ENCODE measurements at regions not wholly inside any gene's neighbourhood (a gene's known extent, or its start where the extent isn't known, plus 50 kb on each side); places are given as distances from the start of the nearest gene placed in this dataset.

DNA sequence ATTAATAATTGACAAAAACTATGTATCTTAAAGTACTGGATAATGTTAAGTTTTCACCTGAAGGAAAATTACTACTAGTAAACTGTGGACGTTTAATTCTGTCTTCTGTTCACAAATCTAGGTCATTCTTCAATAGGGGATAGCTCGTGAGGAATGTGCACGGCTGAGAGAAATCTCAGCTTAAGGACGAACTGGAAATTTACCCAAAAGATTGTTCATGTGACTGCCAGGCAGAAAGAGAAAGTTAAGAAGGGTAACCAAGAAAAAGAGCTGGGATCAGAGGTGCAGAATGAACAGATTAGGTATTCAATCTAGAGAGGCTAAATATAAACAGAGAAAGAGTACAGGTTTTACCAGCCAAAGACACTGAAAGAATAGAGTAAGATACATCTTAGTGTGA lies 245.3 kb downstream of the CASP12 start:
- no peak for DNase-seq

DNA sequence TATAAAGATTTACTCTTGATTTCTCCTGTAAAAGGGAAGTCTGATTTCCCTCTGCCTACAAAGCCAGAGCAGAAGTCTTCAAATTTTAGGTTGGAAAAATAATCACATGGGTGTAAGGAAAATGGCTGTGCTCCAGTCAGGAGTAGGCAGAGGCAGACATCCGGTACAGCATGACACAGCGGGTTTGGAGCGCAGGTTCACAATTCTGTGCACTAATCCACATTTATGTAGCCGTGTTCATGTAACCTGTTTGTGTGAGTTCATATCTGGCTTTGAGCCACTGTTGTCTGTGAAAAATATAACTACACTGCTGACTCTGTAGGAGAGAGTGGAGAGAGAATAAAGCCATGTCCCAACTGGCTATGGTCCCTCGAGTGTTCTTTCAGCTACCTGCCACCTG lies 248.0 kb downstream of the CASP12 start:
- no peak for DNase-seq

DNA sequence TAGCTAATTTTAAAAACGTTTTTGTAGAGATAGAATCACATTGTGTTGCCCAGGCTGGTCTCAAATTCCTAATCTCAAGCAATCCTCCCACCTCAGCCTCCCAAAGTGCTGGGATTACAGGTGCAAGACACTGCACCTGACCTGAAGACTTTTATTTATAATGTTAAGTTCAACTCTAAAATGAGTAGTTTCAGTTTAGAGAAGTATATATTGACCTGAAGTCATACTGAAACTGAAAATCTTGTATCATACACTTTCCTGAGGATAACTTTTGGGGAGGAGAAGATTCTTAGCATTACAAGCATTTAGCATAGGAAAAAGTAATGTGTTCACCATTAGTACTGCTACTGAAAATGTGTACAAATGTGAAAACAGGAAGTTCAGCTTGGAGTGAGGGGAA lies 249.3 kb downstream of the CASP12 start:
- DNase-seq: no peak

DNA sequence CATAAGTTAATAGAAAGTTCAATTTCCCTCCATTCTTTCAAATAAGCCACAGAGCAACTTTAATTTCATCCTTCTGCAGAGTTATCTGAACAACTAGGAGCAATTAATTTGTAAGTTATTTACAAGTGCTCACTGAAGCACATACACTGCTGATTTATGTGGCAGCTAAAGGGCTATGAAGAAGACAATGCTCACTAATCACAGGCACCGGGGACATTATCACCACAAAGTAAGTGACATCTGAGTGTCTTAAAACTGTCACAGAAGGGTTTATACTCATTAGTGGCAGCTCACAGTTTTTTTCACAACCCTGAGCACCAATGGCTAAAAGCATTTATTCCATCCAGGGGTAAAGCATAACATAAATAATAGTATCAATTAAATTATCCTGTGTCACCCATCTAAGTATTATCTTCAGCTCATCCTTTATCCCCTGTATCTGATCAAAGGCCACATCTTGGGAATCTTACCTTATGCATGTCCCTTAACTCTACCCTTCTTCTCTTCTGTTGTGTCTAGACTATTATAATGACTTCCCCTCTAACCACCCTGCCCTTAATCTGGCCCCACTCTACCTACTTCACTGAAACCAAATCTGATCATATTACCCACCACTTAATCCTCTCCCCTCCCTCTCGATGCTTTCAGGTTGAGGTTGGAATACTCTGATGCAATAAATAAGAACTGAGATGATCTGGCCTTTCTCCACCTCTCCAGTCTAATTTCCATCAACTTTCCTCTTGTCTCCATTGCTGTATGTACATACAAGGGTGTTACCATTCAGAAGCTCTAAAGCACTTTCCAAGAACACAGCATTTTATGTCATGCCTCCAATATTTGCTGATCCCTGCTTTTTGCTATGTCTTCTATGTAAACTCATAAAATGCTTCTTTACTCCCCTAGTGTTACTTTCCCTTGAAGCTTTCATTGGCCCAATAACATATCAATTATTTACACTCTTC lies 252.7 kb downstream of the CASP12 start:
- DNase-seq: no peak

DNA sequence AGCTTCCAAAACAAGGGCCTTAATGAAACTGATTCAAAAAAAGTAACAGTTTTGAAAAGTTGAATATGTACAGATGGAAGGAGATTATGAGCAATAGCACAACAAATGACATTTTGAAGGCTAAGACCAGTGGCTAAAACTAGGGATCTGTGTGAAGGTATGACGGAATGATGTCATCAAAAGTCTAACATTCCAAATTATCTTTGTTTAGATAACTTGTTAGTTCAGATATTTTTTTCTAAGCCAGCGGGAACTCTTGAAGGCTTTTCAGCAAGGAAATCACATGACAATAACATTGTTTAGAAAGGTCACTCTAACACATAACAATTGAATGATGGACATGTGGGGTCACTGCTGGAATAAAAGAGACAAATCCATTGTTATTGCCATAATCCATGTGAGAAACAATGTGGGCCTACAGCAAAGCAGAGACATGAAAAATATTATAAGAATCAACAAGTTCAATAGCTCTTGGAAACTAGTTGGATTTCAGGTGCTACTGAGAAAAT lies 260.5 kb downstream of the CASP12 start:
- DNase-seq: no peak

DNA sequence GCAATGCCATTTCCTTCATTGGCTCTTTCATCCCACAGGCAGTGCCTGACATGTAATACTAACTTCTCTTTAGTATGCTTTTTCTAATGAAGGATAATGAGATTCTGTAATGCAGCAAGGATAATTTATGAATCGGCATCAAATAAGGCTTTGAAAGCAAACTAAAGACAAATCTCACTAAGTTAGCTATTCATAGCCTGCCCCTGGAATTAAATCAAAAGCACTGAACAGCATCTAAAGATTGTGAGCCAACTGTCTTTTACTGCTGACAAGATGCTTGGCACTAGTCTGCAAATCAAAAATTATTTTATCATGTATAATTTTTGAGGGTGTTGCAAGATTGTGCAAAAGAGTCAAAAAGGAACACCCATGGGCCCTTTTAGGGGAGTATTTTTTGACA lies 265.0 kb downstream of the CASP12 start:
- DNase-seq: no peak

DNA sequence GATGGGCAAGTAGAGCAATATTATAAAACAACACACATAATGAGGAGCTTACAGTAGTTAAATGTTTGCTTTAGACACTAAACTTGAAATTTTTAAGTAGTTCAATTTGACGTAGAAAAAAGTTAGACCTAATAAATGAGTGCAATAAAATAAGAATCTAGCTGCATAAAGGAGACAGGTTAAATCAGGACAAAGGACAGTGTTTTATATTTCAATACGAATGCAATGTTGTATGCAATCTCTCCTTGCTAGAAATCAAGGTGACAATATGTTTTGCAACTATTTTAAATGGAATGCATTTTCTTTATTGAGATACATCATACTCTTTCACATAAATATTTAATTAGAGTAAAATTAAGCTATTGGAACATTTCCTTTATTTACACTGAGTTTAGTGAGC lies 267.9 kb downstream of the CASP12 start:
- DNase-seq: no peak

DNA sequence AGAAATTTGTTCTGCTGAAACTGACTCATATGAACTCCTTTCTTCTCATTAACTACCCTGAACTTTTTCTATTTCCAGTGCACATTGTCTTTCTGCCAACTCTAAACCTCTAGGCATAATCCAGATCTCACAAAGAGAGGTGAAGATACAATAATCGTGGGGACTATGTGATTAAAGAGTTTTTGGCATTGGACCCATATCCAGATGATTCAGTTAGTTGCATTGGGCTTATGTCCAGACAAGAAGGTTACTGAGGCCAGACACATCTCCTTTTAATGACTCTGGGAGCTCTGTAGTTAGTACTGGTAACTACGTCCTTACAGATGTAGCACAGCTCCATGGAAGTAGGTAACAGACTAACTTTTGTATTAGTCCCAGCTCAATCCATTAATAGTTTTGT lies 273.0 kb downstream of the CASP12 start:
- no peak for DNase-seq

DNA sequence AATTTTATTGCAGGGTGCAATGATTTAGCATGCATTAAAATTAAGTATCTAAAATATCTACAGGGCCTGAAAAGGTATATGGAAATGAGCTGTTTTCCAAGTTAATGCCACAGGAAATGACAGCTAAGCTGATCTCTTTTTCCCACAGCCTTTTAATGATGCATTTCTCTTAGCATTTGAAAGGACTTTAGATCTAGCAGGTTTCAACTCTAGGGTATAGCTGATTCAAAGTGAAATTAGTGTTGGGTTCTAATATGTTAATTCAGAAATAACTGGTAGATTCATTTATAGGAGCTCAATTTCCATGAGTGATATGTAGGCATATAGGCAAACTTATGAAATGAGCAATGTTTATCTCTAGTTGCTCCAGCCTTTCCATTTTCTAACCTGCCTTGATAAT lies 274.2 kb downstream of the CASP12 start:
- DNase-seq: no peak

DNA sequence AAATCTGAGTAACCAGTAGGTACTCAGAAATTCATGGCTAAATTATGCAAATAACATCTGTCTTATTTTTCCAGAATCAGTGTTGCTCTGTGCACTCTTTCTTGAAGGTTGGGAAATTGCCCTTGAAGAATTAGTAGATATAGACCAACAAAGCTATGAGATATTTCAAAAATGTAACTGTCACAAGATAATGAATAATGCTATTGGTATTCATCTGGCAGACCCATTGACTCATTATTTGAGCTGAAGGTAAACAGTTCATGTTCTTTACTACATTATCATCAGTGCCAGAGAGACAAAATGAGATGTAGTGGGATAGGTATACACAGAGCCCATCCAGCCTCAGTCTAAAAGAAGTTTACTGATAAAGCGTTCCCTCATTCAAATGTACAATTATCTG lies 274.7 kb downstream of the CASP12 start:
- no peak for DNase-seq

DNA sequence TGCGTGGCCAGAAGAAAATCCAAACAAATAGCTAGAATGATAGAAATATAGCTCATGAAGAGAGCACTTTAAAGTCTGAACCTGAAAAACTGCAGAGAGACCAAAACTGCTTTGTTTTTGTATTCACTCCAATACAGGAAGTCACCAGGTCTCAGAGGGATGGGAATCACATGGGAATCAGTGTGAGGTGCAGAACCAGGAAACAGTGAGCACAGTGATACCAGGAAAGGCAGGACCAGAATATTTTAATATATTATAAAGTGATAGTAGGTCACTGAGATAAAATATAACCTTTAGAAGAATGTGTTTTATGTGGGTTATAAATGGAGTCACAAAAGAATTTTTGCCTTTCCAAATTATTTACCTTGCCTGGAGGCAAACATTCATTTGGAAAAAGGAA lies 277.3 kb downstream of the CASP12 start:
- no peak for DNase-seq

DNA sequence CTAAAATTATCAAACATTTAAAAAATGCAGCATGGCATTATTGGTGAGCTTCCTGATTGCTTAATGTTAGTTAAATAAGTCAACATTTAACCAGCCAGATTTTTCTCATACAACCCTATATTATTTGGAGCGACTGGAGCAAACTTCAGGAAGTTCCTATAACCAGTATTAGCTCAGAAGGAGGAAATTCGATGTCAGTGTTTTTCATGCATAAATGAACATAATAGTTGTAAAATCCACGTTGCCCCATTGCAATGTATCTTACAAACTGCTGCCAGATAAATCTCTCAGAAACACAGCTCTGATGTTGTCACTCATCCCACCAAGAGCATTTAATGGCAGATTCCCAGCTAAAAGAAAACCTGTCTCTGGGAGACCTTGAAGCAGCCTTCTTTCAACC lies 278.5 kb downstream of the CASP12 start:
- DNase-seq: no peak

DNA sequence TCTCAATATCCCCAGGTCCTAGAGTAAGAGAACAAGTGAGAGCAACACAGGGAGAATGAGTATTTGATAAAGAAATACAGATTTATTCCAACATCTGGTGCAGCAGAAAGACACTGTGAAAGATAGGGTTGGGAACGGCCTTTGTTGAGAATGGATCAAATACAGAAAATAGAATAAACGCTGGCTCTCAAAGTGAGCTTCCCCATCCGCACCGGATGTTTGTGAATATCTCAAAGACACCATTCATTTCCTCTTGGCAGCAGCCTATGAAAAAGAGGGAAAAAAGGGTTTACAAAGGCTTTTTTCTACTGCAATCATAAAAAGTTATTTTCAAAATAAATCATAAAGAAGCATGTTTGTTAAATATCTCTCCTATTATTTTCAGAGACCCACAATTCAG lies 279.3 kb downstream of the CASP12 start:
- no peak for DNase-seq

DNA sequence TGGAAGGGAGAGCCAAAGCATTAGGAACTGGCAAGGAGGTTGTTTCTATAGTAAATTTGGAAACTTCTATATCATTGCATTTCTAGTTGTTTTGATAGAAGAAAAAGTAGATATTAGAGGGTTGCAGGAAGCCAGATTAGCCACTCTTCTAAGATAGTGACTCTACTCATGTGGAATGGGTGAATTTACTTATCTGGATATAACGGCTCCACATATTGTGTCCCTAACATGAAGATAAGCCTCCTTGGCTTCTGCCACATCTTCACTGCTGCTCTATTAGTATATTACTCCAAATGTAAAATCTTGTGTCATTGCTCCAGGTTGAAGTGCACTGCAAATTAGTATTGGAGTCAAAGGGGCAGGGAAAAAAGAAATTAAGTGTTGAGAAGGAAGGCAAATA lies 283.3 kb downstream of the CASP12 start:
- no peak for DNase-seq

DNA sequence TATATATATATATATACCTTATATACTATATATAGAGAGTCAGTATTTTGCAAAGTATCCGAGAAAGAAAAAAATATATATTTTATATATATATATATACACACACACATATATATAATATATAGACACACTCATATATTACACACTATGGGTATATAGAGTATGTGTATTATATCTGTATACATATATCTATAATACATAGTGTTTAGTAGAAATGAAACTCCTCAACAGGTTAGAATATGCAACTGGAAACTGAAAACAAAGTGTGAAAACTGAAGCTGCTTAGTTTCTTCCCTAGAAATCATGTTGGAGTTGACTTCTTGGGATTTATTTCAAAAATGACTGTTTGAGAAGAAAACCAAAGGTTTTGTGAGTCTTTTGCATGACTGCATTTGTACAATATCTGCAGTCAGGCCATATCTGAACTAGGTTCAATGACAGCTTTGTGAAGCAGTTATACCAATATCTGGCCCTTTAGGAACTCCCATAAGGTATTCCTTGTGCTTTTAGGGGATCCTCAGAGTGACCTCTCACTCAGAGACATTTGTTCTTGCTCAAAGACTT lies 284.1 kb downstream of the CASP12 start:
- DNase-seq: no peak

DNA sequence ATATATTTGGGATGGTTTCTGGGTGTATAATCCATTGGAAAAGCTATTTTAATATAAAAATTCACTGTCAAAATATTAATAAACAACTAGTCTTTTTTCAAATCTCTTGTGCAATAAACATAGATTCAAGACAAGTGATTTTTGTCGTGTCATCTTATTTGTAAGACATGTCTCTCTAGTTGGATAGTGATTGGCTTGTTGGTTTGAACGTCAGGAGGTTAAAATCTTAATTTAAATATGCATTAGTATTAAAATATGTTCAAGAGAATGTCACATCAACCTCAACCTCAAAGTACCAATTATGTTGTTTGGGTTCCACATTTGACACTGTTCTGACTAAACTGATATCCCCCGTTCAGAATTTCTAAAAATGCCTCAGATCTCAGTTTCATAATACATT lies 287.6 kb downstream of the CASP12 start:
- no peak for DNase-seq

DNA sequence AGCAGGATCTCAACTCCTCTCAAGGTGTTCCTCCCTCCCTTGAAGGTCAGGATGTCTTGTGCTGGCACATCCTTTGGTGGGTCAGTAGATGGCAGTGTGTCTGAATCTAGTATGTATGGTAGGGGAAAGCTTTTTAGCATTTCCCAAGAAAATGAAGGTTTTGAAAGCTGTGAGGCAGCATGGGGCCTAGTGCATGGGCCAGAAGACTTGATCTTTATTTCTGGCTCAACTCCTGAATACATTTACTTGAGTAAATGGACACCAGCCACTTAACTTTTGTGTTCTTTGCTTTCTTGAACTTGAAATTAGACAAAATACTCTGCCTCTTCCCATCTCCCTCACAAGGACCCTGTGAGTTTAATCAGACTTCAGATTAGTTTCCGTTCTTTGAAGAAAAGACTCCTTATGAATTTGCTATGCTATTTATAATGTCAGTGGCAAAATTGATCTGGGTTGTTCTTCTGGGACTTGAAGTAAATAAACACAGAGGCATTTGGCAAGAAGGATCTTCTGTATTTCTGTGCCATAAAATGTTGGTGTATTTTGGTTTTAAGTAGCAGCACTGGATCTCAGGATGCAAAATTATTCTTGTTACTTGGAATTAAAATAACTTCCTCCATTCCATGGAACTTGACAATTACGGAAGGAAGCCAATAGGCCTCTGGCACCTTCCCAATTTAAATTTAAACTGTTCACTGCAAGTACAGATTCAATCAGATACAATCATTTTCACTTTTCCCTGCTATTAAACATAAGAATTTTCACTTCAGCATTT lies 288.8 kb downstream of the CASP12 start:
- peak; percentile 49 to 67 for DNase-seq

DNA sequence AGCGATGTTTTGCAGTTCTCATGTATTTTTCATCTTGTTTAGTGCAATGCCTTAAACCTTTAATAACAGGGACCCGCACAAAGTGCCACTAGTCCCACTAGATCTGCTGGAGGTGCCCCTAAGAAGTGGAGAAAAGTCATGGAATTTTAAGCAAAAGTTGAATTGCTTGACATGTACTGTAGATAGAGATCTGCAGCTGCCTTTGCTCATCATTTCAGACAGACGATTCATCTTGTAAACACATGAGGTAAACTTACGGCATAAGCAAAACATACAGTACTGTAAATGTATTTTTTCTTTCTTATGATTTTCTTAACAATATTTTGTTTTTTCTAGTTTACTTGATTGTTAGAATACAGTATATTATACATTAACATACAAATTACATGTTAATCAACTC lies 295.6 kb downstream of the CASP12 start:
- DNase-seq: no peak

DNA sequence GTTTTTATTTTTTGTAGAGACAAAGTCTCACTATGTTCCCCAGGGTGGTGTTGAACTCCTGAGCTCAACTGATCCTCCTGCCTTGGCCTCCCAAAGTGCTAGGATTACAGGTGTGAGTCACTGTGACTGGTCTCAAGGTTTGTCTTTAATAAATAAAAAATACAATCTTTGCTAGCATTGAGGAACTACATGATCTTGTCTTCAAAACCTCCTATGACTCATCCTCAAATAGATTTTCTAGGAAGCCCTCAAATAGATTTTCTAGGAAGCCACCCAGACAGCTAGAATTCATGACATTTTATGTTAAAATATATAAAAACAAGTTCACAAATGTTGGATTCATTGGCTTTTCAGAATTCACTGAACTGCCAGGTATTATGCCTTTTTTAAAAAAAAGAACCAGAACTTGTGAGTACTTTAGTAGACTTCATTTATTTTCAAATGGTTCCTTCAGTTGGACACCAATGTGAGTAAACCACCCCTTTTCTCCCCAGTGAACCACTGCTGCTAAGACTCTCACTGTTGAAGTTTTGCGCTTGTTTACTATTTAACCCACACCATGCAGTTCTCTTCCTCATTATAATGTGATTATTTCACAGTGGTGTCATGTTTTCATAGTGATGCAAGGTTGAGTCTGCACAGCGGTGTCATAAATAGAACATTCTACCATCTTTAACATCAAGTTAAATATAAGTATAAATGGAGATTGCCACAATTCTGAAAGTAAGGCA lies 303.9 kb downstream of the CASP12 start:
- DNase-seq: peak; percentile 45 to 52

DNA sequence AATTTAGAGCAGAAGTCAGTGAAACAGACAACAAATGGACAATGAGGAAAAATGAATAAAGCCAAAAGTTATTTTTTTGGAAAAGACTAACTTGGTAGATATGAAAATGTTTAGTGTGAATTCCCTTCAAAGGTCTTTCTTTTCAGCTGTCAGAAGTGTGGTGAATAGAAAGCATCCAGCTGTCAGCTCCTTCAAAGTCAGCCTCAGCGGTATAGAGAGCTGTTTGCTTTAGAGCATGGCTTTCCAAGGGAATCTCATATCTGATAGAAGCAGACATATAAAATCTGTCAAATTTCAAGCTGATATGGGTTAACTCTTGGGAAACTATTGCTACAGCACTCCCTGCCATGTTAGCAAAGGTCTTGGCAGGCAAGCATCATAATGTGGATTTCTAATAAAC lies 309.3 kb downstream of the CASP12 start:
- DNase-seq: no peak

DNA sequence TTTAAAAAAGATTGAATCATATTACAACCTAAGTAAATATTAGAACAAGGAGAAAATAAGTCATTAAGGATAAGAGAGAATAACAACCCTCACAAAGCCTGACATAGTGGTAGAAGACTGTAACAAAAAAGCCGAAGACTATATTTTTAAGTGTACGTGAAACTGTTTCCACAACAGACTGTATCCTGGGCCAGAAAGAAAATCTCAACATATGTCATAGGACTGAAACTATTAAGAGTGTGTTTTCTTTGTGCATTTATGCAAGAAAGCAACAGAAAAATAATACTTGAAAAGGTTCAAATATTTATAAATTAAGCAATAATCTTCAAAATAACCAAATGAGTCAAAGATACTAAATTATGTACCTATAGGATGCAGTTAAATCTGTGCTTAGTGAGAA lies 309.8 kb downstream of the CASP12 start:
- DNase-seq: no peak

DNA sequence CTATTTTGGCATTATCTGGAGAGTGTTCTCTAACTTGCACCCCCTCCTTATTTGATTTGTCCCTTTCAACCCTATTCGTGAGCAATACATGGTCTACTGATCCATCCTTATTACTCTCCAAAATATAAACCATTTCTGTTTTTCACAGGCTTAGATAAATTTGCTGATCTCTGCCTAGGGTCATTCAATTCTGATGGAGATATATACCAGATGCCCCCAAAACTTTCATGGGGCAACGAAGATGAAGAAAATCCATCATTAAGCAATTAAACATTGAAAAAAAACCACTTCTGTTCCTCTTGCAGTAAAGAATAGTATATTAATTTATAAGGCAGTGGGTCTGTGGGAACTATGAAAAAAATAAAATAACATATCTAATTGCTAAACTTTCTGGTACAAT lies 313.4 kb downstream of the CASP12 start:
- no peak for DNase-seq

DNA sequence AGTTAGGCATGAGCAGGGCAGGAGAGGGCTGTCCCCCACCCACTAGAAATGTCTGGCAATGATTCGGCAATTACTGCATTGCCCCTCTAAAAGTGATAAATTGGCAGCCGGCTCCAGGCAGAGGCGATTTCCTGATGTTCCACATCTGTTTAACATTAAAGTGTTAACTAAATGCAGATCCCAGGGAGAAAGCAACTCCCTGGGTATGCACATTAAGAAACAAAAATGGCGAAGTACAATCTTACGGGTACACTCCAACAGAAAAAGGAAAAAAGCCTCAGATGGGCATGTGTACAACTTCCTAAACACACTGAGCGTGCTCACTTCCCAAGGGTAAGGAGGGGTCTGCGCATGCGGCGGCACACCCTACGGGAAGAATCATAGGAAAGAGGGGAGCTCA lies 314.4 kb downstream of the CASP12 start:
- no peak for DNase-seq

Measured in inflammatory macrophage treated with lipopolysaccharide for 1 hour (primary cell).